ENCODE measurements at regions not wholly inside any gene's neighbourhood (a gene's known extent, or its start where the extent isn't known, plus 50 kb on each side); places are given as distances from the start of the nearest gene placed in this dataset.

DNA sequence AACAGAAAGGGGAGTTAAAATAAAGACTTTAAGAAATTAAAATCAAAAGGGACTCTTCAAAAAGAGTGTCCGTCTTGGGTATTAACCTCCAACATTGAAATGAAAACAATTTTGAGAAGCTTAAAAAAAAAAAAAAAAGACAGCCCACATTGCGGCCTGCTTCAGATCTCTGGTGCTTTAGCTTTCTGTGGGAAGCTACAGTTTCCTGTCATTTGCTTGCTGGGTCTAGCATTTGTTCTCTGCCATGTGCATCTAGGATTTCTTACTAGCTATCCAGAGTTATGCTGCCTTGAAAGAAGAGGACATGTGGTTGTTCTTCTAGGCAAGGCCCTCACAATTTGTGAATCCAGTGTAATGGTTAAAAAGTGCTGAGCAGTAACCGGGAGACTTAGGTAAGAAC is 375.3 kb downstream of the SLC4A3 start:
- CTCF ChIA-PET: no interaction called here

DNA sequence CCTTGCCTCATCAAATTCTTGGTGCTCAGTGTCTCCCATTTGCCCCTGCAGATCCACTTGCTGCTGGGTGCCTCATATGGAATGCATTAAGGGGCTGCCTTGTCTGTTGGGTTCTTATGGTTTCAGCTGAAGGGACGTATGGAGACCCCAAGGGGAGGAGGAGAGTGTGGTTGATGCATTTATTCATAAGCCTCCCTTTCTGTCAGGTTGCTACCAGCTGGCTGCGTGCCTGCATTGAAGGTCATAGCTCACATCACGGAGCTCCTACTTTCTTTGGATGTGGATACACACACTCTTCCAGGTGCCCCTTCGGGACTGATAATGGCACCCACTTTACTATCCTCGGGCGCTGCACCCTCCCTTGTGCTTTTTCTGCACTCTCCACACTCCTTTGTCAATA is 377.9 kb downstream of the SLC4A3 start:
- Mint-ChIP-seq H3K4me1 (ENCODE audit: low read depth) (no peaks in the 10 kb centered on the region), H3K4me3 (no peak overlapping the region), H3K9me3 (peaks cover 6% of the 10 kb centered on the region), H3K36me3 (ENCODE audit: low read depth) (no peaks in the 10 kb centered on the region), H3K27me3 (peaks cover 5% of the 10 kb centered on the region), H3K27ac (no peak overlapping the region)
- ChIA-PET CTCF (no interaction called here), POLR2A (no interaction called here)
- Histone ChIP-seq H3K9me3 (ENCODE audit: control insufficient read depth in 1 of 2, insufficient read depth in 1 of 2, low read length in 2 of 2) (no peaks in the 10 kb centered on the region), H3K4me1 (ENCODE audit: insufficient read depth, low read length) (no peaks in the 10 kb centered on the region), H3K36me3 (ENCODE audit: insufficient read depth, low read length) (no peaks in the 10 kb centered on the region), H3K4me3 (ENCODE audit: low read length) (no peak overlapping the region), H3K27me3 (ENCODE audit: control insufficient read depth in 1 of 2, insufficient read depth in 2 of 2, low read length in 2 of 2) (peaks cover 0 to 3% of the 10 kb centered on the region in 2 experiments), H3K27ac (ENCODE audit: low read depth in 1 of 2, low read length in 2 of 2) (no peak overlapping the region)
- intact Hi-C loops (cut with DNase I, micrococcal nuclease): no loop called here
- TF ChIP-seq, protein P1, sequence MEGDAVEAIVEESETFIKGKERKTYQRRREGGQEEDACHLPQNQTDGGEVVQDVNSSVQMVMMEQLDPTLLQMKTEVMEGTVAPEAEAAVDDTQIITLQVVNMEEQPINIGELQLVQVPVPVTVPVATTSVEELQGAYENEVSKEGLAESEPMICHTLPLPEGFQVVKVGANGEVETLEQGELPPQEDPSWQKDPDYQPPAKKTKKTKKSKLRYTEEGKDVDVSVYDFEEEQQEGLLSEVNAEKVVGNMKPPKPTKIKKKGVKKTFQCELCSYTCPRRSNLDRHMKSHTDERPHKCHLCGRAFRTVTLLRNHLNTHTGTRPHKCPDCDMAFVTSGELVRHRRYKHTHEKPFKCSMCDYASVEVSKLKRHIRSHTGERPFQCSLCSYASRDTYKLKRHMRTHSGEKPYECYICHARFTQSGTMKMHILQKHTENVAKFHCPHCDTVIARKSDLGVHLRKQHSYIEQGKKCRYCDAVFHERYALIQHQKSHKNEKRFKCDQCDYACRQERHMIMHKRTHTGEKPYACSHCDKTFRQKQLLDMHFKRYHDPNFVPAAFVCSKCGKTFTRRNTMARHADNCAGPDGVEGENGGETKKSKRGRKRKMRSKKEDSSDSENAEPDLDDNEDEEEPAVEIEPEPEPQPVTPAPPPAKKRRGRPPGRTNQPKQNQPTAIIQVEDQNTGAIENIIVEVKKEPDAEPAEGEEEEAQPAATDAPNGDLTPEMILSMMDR (IDR thresholded peaks at IDR 0.05): no peak
- ATAC-seq (ENCODE audit: poor library complexity): no peak
- DNase-seq: no peak

More for the DNA sequence above, 375.3 kb downstream of the SLC4A3 start:
- DNase-seq (no peak), ATAC-seq (ENCODE audit: poor library complexity) (no peak)
- POLR2A ChIA-PET: no interaction called here
- H3K9me3 ChIP-seq (ENCODE audit: control insufficient read depth in 1 of 2, insufficient read depth in 1 of 2, low read length in 2 of 2): peaks cover 0 to 3% of the 10 kb centered on the region in 2 experiments
- H3K4me1 ChIP-seq (ENCODE audit: insufficient read depth, low read length): no peaks in the 10 kb centered on the region
- H3K27ac Mint-ChIP-seq: no peak overlapping the region
- H3K4me1 Mint-ChIP-seq (ENCODE audit: low read depth): no peaks in the 10 kb centered on the region
- peaks cover 3% of the 10 kb centered on the region for H3K9me3 Mint-ChIP-seq
- H3K4me3 Mint-ChIP-seq: no peak overlapping the region
- H3K27ac ChIP-seq (ENCODE audit: low read depth in 1 of 2, low read length in 2 of 2): no peak overlapping the region
- intact Hi-C loops (cut with DNase I, micrococcal nuclease): no loop called here
- peaks cover 5% of the 10 kb centered on the region for H3K27me3 Mint-ChIP-seq
- no peaks in the 10 kb centered on the region for H3K36me3 ChIP-seq (ENCODE audit: insufficient read depth, low read length)
- no peaks in the 10 kb centered on the region for H3K36me3 Mint-ChIP-seq (ENCODE audit: low read depth)
- no peak overlapping the region for H3K4me3 ChIP-seq (ENCODE audit: low read length)
- H3K27me3 ChIP-seq (ENCODE audit: control insufficient read depth in 1 of 2, insufficient read depth in 2 of 2, low read length in 2 of 2): peaks cover 0 to 3% of the 10 kb centered on the region in 2 experiments
- TF ChIP-seq, protein P1 (IDR thresholded peaks at IDR 0.05): no peak

GRCh38 chr2:220006152-220006621 is 378.8 kb downstream of the SLC4A3 start:
- TF ChIP-seq, protein P1 (IDR thresholded peaks at IDR 0.05): no peak
- H3K36me3 Mint-ChIP-seq (ENCODE audit: low read depth): no peaks in the 10 kb centered on the region
- DNase-seq (no peak), ATAC-seq (ENCODE audit: poor library complexity) (no peak)
- ChIA-PET CTCF (no interaction called here), POLR2A (no interaction called here)
- no peaks in the 10 kb centered on the region for H3K4me1 Mint-ChIP-seq (ENCODE audit: low read depth)
- H3K27ac Mint-ChIP-seq: no peak overlapping the region
- H3K9me3 ChIP-seq (ENCODE audit: control insufficient read depth in 1 of 2, insufficient read depth in 1 of 2, low read length in 2 of 2): no peaks in the 10 kb centered on the region
- intact Hi-C loops (cut with DNase I, micrococcal nuclease): no loop called here
- no peak overlapping the region for H3K4me3 ChIP-seq (ENCODE audit: low read length)
- no peak overlapping the region for H3K27ac ChIP-seq (ENCODE audit: low read depth in 1 of 2, low read length in 2 of 2)
- peaks cover 6% of the 10 kb centered on the region for H3K9me3 Mint-ChIP-seq
- H3K4me3 Mint-ChIP-seq: no peak overlapping the region
- no peaks in the 10 kb centered on the region for H3K4me1 ChIP-seq (ENCODE audit: insufficient read depth, low read length)
- peaks cover 0 to 3% of the 10 kb centered on the region in 2 experiments for H3K27me3 ChIP-seq (ENCODE audit: control insufficient read depth in 1 of 2, insufficient read depth in 2 of 2, low read length in 2 of 2)
- H3K36me3 ChIP-seq (ENCODE audit: insufficient read depth, low read length): no peaks in the 10 kb centered on the region
- H3K27me3 Mint-ChIP-seq: peaks cover 5% of the 10 kb centered on the region
